GM12865 (cell line): ENCODE measurements at regions not wholly inside any gene's neighbourhood (a gene's known extent, or its start where the extent isn't known, plus 50 kb on each side); places are given as distances from the start of the nearest gene placed in this dataset.

ENCODE experiments used
- DNase-seq: peaks from one replicate; pipeline ENCODE4 v3.0.0; 2010; ENCODE audit warnings: low read depth
- H3K4me3 ChIP-seq: 2 replicates; pipeline ENCODE4 v1.5.1; 2011; ENCODE audit warnings: mild to moderate bottlenecking, low read depth, low read length, control low read depth
- CTCF ChIP-seq: IDR thresholded peaks from 2 replicates; pipeline ENCODE4 v1.5.1; 2011; ENCODE audit warnings: low read length, control low read depth, low read depth, inconsistent platforms; ENCODE audit not compliant: insufficient read depth; ENCODE audit errors: missing control alignments

GRCh38 chr2:78686625-78687153 is 338.8 kb upstream of the REG3G start:
- no peak for TF ChIP-seq CTCF
- DNase-seq: no peak
- no peak overlapping the region for H3K4me3 ChIP-seq

GRCh38 chr2:78699696-78700095 is 325.8 kb upstream of the REG3G start:
- no peak for TF ChIP-seq CTCF
- no peak overlapping the region for H3K4me3 ChIP-seq
- no peak for DNase-seq

GRCh38 chr2:78701546-78701945 is 324.0 kb upstream of the REG3G start:
- peak; percentile 3 for DNase-seq
- no peak overlapping the region for H3K4me3 ChIP-seq
- TF ChIP-seq CTCF: no peak

GRCh38 chr2:78707776-78708386 is 317.6 kb upstream of the REG3G start:
- no peak for TF ChIP-seq CTCF
- no peak for DNase-seq
- H3K4me3 ChIP-seq: no peak overlapping the region

GRCh38 chr2:78710632-78711375 is 314.7 kb upstream of the REG3G start:
- TF ChIP-seq CTCF: no peak
- H3K4me3 ChIP-seq: no peak overlapping the region
- DNase-seq: no peak

- DNase-seq: no peak
- H3K4me3 ChIP-seq: no peak overlapping the region
- TF ChIP-seq CTCF: no peak
These were observed 310.2 kb upstream of the REG3G start for GRCh38 chr2:78715293-78715692.
